Tibial nerve (tissue), 4 donors: ENCODE measurements at regions not wholly inside any gene's neighbourhood (a gene's known extent, or its start where the extent isn't known, plus 50 kb on each side); places are given as distances from the start of the nearest gene placed in this dataset.

ENCODE experiments used
- EP300 ChIP-seq, 2 donors: sonication (generic); formaldehyde crosslinking; IDR thresholded peaks; one replicate each; pipeline ENCODE4 v1.6.1; 2017; ENCODE audit warnings: antibody characterized with exemption in 2 of 2, mild to moderate bottlenecking in 1 of 2
- TF ChIP-seq, protein P1 (sequence below), 5 experiments: fragments of 200-600 bp in 3 of 5; fragments of 450-650 bp in 2 of 5; sonication (generic) in 3 of 5; IDR thresholded peaks; one replicate each; pipeline ENCODE4 v1.5.1; 2016 to 2019; ENCODE audit warnings: antibody characterized with exemption in 5 of 5, mild to moderate bottlenecking in 3 of 5, moderate library complexity in 2 of 5

DNA sequence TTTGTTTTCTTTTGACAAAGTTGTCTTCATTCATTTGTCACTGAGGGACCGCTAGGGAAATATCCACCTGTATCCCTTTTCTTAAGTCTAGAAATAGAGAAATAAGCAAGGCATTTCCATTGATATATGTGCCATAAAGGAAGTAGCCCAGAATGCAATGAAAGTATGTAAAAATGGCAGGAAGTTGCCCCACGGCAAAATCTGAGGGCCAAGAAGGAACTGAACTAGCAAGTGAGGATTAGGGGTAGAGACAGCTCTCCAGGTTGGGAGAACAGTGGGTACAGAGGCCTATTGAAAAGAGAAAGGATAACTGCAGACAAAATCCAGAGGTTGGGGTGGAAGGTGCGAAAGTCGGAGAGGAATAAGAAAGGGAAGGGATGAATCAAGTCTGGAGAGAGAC lies 56.6 kb upstream of the TOMM7 start:
- TF ChIP-seq, protein P1, sequence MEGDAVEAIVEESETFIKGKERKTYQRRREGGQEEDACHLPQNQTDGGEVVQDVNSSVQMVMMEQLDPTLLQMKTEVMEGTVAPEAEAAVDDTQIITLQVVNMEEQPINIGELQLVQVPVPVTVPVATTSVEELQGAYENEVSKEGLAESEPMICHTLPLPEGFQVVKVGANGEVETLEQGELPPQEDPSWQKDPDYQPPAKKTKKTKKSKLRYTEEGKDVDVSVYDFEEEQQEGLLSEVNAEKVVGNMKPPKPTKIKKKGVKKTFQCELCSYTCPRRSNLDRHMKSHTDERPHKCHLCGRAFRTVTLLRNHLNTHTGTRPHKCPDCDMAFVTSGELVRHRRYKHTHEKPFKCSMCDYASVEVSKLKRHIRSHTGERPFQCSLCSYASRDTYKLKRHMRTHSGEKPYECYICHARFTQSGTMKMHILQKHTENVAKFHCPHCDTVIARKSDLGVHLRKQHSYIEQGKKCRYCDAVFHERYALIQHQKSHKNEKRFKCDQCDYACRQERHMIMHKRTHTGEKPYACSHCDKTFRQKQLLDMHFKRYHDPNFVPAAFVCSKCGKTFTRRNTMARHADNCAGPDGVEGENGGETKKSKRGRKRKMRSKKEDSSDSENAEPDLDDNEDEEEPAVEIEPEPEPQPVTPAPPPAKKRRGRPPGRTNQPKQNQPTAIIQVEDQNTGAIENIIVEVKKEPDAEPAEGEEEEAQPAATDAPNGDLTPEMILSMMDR (IDR thresholded peaks at IDR 0.05): no peak
- TF ChIP-seq EP300 (IDR thresholded peaks at IDR 0.05): no peak
